Heart left ventricle (tissue), 13 donors: ENCODE measurements at regions not wholly inside any gene's neighbourhood (a gene's known extent, or its start where the extent isn't known, plus 50 kb on each side); places are given as distances from the start of the nearest gene placed in this dataset.

Source experiments
- CTCF ChIP-seq, 12 donors: fragments of 200-600 bp; sonication (generic) in 4 of 12; IDR thresholded peaks; one replicate each; pipeline versions ENCODE4 v1.5.0 to v1.8.0; 2018 to 2022; ENCODE audit warnings: antibody characterized with exemption in 12 of 12, mild to moderate bottlenecking in 5 of 12
- POLR2A ChIP-seq, 2 donors: fragments of 450-650 bp; IDR thresholded peaks; one replicate each; pipeline ENCODE4 v1.6.1; 2017; ENCODE audit warnings: antibody characterized with exemption in 2 of 2, mild to moderate bottlenecking in 2 of 2, moderate library complexity in 2 of 2
- donor health status: ischemic (EF 13 %, LVEDD 7.1; RV severe dilation, severe dysfunction).
- donor health status: DM: no; HTN: yes; CAD: no.
- donor health status: DM: no; HTN: no; CAD: no.
- donor health status: ischemic (EF 25% LVEDD 6.9; RV normal size, moderate dysfunction).
- donor health status: ischemic (EF 25% LVEDD 5.7; RV mildly dilated, moderate dysfunction).
- donor health status: ischemic (EF 35%, LVEDD 5.7; RV mildly dilated, moderate dysfunction).
- donor health status: nonischemic (EF 11% LVEDD 7.7; RV severe dilation, severe dysfunction).
- donor health status: DM: yes; HTN: yes; CAD: no.
- donor health status: PGD.
- donor health status: ischemic (EF 29% LVEDD 5.4; RV normal size, mild dysfunction).
- donor health status: nonischemic (EF 23%, LVEDD 6.1; RV moderate dilation, normal function).

GRCh38 chr4:118589471-118590055, 95.6 kb upstream of the METTL14 start:
- no peak for TF ChIP-seq CTCF (IDR thresholded peaks at IDR 0.05)
- no peak for TF ChIP-seq POLR2A (IDR thresholded peaks at IDR 0.05)
